Loucy (cell line): ENCODE measurements at regions not wholly inside any gene's neighbourhood (a gene's known extent, or its start where the extent isn't known, plus 50 kb on each side); places are given as distances from the start of the nearest gene placed in this dataset.

Source experiments
- EZH2phosphoT487 ChIP-seq: fragments of 200-600 bp; IDR thresholded peaks from 2 replicates; pipeline ENCODE4 v1.6.1; 2018; ENCODE audit warnings: antibody characterized with exemption, mild to moderate bottlenecking, moderate library complexity, borderline replicate concordance
- TF ChIP-seq, protein P1 (sequence below): fragments of 200-600 bp; sonication (generic); conservative IDR thresholded peaks from 2 replicates; pipeline ENCODE4 v1.5.1; 2014; ENCODE audit warnings: mild to moderate bottlenecking, antibody characterized with exemption, low read length

DNA sequence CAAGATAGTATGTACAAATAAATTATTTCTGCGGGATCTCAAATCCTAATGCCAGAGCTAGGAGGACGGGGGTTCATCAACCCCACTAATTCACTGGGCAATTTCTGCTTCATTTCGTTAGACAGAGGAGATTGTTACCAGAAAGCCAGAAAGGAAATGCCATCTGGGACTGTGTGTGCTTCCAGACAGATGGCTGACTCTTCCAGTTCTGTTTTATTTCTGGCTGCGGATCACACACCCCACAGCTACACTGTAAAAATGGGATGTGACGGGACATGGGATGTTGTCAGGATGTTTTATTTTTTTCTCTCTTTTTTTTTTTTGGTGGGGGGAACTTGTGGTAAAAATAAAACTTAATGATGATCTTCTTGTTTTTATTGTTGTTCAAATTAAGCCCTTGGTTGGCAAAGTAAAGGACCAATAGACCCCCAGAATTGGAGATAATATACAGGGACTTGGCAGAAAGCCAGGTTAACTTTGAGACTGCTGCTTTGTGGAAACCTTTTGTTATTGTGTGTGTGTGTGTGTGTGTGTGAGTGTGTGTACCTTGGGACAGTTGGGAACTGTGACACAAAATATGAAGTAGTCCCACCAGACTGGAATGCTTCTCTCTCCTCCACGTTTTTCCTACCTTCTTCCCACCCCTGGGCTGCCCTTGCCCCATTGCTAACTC lies 114.5 kb downstream of the NUF2 start:
- TF ChIP-seq, protein P1, sequence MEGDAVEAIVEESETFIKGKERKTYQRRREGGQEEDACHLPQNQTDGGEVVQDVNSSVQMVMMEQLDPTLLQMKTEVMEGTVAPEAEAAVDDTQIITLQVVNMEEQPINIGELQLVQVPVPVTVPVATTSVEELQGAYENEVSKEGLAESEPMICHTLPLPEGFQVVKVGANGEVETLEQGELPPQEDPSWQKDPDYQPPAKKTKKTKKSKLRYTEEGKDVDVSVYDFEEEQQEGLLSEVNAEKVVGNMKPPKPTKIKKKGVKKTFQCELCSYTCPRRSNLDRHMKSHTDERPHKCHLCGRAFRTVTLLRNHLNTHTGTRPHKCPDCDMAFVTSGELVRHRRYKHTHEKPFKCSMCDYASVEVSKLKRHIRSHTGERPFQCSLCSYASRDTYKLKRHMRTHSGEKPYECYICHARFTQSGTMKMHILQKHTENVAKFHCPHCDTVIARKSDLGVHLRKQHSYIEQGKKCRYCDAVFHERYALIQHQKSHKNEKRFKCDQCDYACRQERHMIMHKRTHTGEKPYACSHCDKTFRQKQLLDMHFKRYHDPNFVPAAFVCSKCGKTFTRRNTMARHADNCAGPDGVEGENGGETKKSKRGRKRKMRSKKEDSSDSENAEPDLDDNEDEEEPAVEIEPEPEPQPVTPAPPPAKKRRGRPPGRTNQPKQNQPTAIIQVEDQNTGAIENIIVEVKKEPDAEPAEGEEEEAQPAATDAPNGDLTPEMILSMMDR: no peak
- TF ChIP-seq EZH2phosphoT487: no peak
